SKM-1 (cell line): ENCODE measurements at regions not wholly inside any gene's neighbourhood (a gene's known extent, or its start where the extent isn't known, plus 50 kb on each side); places are given as distances from the start of the nearest gene placed in this dataset.
"Not testable (repeated sequence)": the region's sequence is repeated elsewhere in the genome, so short reads cannot be mapped to it uniquely, and the experiment has no call there.

Source experiments
- DNase-seq: peaks from one replicate; lab custom pipeline; 2025; ENCODE audit not compliant: unreplicated experiment; lab: John Stamatoyannopoulos, UW

GRCh38 chr1:199482426-199482825 lies 545.1 kb upstream of the NR5A2 start:
- no peak for DNase-seq

- no peak for DNase-seq
Measured at GRCh38 chr1:199489594-199489993, 537.9 kb upstream of the NR5A2 start.

GRCh38 chr1:199490769-199491527 lies 536.6 kb upstream of the NR5A2 start:
- no peak for DNase-seq

GRCh38 chr1:199495432-199495831 lies 532.1 kb upstream of the NR5A2 start:
- no peak for DNase-seq

GRCh38 chr1:199498802-199499201 lies 528.7 kb upstream of the NR5A2 start:
- DNase-seq: not testable (repeated sequence)

- DNase-seq: no peak
Measured at GRCh38 chr1:199508072-199508471, 519.4 kb upstream of the NR5A2 start.

- DNase-seq: no peak
Measured at GRCh38 chr1:199508653-199509052, 518.9 kb upstream of the NR5A2 start.

- DNase-seq: no peak
Measured at GRCh38 chr1:199509456-199509855, 518.1 kb upstream of the NR5A2 start.

- no peak for DNase-seq
Measured at GRCh38 chr1:199510314-199510713, 517.2 kb upstream of the NR5A2 start.

GRCh38 chr1:199512037-199512710 lies 515.3 kb upstream of the NR5A2 start:
- no peak for DNase-seq

GRCh38 chr1:199515261-199515660 lies 512.2 kb upstream of the NR5A2 start:
- no peak for DNase-seq

GRCh38 chr1:199522338-199522737 lies 505.2 kb upstream of the NR5A2 start:
- no peak for DNase-seq

GRCh38 chr1:199522936-199523335 lies 504.6 kb upstream of the NR5A2 start:
- DNase-seq: no peak

- DNase-seq: no peak
Measured at GRCh38 chr1:199529324-199529723, 498.2 kb upstream of the NR5A2 start.

GRCh38 chr1:199533361-199533760 lies 494.1 kb upstream of the NR5A2 start:
- DNase-seq: not testable (repeated sequence)

GRCh38 chr1:199545780-199546179 lies 481.7 kb upstream of the NR5A2 start:
- no peak for DNase-seq

GRCh38 chr1:199546323-199546722 lies 481.2 kb upstream of the NR5A2 start:
- no peak for DNase-seq

GRCh38 chr1:199549421-199549820 lies 478.1 kb upstream of the NR5A2 start:
- DNase-seq: no peak

- DNase-seq: no peak
Measured at GRCh38 chr1:199550199-199551065, 477.1 kb upstream of the NR5A2 start.

GRCh38 chr1:199551967-199552565 lies 475.4 kb upstream of the NR5A2 start:
- DNase-seq: peak; percentile 77

GRCh38 chr1:199553104-199553503 lies 474.4 kb upstream of the NR5A2 start:
- DNase-seq: no peak
